ENCODE measurements at regions not wholly inside any gene's neighbourhood (a gene's known extent, or its start where the extent isn't known, plus 50 kb on each side); places are given as distances from the start of the nearest gene placed in this dataset.
"Not testable (repeated sequence)": the region's sequence is repeated elsewhere in the genome, so short reads cannot be mapped to it uniquely, and the experiment has no call there.

GRCh38 chr21:35204850-35205541, 155.9 kb upstream of the RUNX1 start:
- DNase-seq (ENCODE audit: low read depth in 4 of 4, low spot score in 3 of 4), result peak; percentile 45 to 62 (median 56)

- no peak for DNase-seq (ENCODE audit: low read depth in 4 of 4, low spot score in 3 of 4)
Measured at GRCh38 chr21:35204125-35204524, 155.0 kb upstream of the RUNX1 start.

GRCh38 chr21:35203093-35203977, 154.2 kb upstream of the RUNX1 start:
- no peak for DNase-seq (ENCODE audit: low read depth in 4 of 4, low spot score in 3 of 4)

- DNase-seq (ENCODE audit: low read depth in 4 of 4, low spot score in 3 of 4), result no peak
Measured at GRCh38 chr21:35202431-35202830, 153.3 kb upstream of the RUNX1 start.

GRCh38 chr21:35201799-35202198, 152.7 kb upstream of the RUNX1 start:
- DNase-seq (ENCODE audit: low read depth in 4 of 4, low spot score in 3 of 4), result no peak

- no peak for DNase-seq (ENCODE audit: low read depth in 4 of 4, low spot score in 3 of 4)
Measured at GRCh38 chr21:35201288-35201687, 152.2 kb upstream of the RUNX1 start.

- DNase-seq (ENCODE audit: low read depth in 4 of 4, low spot score in 3 of 4), result no peak
Measured at GRCh38 chr21:35199733-35200015, 150.6 kb upstream of the RUNX1 start.

GRCh38 chr21:35198982-35199732, 150.1 kb upstream of the RUNX1 start:
- DNase-seq (ENCODE audit: low read depth in 4 of 4, low spot score in 3 of 4), result no peak

GRCh38 chr21:35198565-35198964, 149.5 kb upstream of the RUNX1 start:
- no peak for DNase-seq (ENCODE audit: low read depth in 4 of 4, low spot score in 3 of 4)

GRCh38 chr21:35197992-35198431, 148.9 kb upstream of the RUNX1 start:
- DNase-seq (ENCODE audit: low read depth in 4 of 4, low spot score in 3 of 4), result no peak

GRCh38 chr21:35197191-35197590, 148.1 kb upstream of the RUNX1 start:
- no peak for DNase-seq (ENCODE audit: low read depth in 4 of 4, low spot score in 3 of 4)

GRCh38 chr21:35196128-35196527, 147.0 kb upstream of the RUNX1 start:
- no peak for DNase-seq (ENCODE audit: low read depth in 4 of 4, low spot score in 3 of 4)

- DNase-seq (ENCODE audit: low read depth in 4 of 4, low spot score in 3 of 4), result no peak
Measured at GRCh38 chr21:35195232-35195631, 146.1 kb upstream of the RUNX1 start.

GRCh38 chr21:35191754-35192153, 142.7 kb upstream of the RUNX1 start:
- no peak for DNase-seq (ENCODE audit: low read depth in 4 of 4, low spot score in 3 of 4)

GRCh38 chr21:35191128-35191527, 142.0 kb upstream of the RUNX1 start:
- DNase-seq (ENCODE audit: low read depth in 4 of 4, low spot score in 3 of 4), result no peak

GRCh38 chr21:35190201-35190701, 141.1 kb upstream of the RUNX1 start:
- DNase-seq (ENCODE audit: low read depth in 4 of 4, low spot score in 3 of 4), result no peak

- DNase-seq (ENCODE audit: low read depth in 4 of 4, low spot score in 3 of 4), result no peak
Measured at GRCh38 chr21:35189077-35189863, 140.2 kb upstream of the RUNX1 start.

GRCh38 chr21:35183389-35183788, 134.3 kb upstream of the RUNX1 start:
- not testable (repeated sequence) for DNase-seq (ENCODE audit: low read depth in 4 of 4, low spot score in 3 of 4)

GRCh38 chr21:35179990-35180540, 131.0 kb upstream of the RUNX1 start:
- DNase-seq (ENCODE audit: low read depth in 4 of 4, low spot score in 3 of 4), result no peak

GRCh38 chr21:35178827-35179226, 129.7 kb upstream of the RUNX1 start:
- DNase-seq (ENCODE audit: low read depth in 4 of 4, low spot score in 3 of 4), result no peak

All from left renal pelvis (tissue), 4 donors.